Choroid plexus epithelial cell (primary cell): ENCODE measurements at regions not wholly inside any gene's neighbourhood (a gene's known extent, or its start where the extent isn't known, plus 50 kb on each side); places are given as distances from the start of the nearest gene placed in this dataset.

Source experiments
- DNase-seq: peaks from one replicate; pipeline ENCODE4 v3.0.0-alpha.2; 2010; ENCODE audit warnings: low read depth
- H3K4me3 ChIP-seq: 2 replicates; pipeline ENCODE4 v1.5.1; 2011; ENCODE audit warnings: low read depth, mild to moderate bottlenecking, control low read depth, low read length, moderate library complexity
- TF ChIP-seq, protein P1 (sequence below): conservative IDR thresholded peaks from 2 replicates; pipeline ENCODE4 v1.5.1; 2011; ENCODE audit warnings: low read depth, mild to moderate bottlenecking, control low read depth, inconsistent platforms, low read length, moderate library complexity

DNA sequence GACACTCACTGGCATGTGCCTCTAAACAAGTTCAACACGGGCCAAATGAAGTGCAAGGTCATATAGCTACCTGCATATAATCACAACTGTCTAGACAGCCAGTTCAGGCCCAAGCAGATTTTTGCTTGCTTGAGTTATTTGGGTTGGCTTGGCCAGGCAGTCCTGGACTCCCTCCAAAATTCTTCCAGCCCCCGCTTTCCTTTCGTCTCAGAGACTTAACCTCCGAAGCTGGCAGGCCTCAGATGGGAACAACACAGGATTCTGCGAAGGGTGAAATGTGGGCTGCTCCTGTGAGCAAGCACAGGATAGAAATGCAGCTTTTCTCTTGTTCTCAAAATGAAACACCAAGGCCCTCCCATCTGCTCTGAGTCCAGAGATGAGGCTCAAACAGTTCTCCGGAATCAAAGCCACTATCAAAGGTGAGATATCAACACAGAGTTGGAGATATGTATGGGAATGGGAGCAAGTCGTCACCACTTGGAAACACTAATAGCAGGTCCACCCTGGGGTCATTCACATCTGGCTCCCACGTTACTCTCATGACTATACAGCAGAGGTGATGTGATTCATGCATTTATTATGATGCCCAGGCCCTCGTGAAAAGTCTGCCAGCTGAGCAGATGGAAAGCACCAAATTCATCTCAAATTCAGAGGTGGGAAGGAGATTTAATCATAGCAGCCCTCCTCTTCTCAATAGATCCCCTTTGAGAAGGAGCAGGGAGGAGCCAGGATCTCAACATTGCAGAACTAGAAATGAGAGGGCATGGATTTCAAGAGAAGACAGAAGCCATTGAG lies 389.8 kb downstream of the NUAK1 start:
- TF ChIP-seq, protein P1, sequence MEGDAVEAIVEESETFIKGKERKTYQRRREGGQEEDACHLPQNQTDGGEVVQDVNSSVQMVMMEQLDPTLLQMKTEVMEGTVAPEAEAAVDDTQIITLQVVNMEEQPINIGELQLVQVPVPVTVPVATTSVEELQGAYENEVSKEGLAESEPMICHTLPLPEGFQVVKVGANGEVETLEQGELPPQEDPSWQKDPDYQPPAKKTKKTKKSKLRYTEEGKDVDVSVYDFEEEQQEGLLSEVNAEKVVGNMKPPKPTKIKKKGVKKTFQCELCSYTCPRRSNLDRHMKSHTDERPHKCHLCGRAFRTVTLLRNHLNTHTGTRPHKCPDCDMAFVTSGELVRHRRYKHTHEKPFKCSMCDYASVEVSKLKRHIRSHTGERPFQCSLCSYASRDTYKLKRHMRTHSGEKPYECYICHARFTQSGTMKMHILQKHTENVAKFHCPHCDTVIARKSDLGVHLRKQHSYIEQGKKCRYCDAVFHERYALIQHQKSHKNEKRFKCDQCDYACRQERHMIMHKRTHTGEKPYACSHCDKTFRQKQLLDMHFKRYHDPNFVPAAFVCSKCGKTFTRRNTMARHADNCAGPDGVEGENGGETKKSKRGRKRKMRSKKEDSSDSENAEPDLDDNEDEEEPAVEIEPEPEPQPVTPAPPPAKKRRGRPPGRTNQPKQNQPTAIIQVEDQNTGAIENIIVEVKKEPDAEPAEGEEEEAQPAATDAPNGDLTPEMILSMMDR: no peak
- DNase-seq: peak; percentile 81
- no peak overlapping the region for H3K4me3 ChIP-seq

DNA sequence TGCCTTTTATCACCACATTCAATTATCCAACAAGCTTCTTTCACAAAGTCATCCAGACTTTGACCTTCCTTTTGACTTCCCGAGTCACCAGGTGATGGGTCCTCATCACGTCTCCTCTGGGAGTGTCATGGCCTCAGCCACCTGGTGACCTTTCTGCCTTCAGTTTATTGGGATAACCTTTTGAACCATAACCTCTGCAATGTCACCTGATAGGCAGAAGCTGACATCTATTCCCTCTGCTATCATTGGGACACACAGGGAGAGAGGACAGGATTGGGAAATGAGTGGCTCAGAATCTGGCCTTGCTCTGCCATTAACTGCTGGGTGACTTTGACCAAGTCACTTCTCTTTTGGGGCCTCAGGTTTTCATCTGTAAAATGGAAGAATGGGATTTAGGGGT lies 388.7 kb downstream of the NUAK1 start:
- DNase-seq: no peak
- H3K4me3 ChIP-seq: no peak overlapping the region
- TF ChIP-seq, protein P1: no peak

DNA sequence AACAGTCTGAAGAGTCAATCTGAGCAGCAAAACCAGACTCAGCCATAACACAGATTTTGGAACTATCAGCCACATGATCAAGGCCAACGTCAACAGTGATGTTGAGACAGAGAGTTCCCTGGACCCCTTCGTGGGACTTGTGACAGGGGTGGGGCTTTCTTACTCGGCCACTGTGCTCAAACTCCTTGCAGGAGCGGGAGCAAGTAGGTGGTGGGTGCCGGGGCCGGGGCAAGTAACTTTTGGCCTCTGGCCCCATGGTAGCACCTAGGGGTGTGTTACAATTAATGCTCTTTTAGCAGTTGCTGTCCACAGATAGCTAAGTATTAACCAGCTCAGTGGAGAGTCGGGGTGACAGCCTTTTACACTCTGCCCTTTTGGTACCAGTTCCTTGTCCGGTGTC lies 384.4 kb downstream of the NUAK1 start:
- TF ChIP-seq, protein P1: no peak
- H3K4me3 ChIP-seq: no peak overlapping the region
- no peak for DNase-seq

DNA sequence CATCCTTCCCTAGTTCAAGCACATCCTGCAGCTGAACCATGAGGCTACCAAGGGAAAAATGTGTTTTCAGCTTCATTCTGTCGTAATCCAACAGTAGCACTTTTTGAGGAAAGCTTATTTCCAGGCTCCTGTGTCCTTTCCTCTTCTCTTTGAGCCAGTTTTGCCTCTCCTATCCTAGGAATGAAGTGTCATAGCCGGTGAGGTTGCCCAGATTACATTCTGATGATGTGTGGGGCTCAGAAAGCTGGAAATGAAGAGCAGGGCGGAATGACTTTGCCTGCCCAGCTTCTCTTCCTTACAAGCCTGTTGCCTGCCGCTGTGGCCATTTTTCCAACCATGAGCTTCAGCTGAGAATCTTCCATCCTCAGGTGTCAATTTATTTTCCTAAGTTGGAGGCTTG lies 381.8 kb downstream of the NUAK1 start:
- TF ChIP-seq, protein P1: no peak
- H3K4me3 ChIP-seq: no peak overlapping the region
- no peak for DNase-seq

DNA sequence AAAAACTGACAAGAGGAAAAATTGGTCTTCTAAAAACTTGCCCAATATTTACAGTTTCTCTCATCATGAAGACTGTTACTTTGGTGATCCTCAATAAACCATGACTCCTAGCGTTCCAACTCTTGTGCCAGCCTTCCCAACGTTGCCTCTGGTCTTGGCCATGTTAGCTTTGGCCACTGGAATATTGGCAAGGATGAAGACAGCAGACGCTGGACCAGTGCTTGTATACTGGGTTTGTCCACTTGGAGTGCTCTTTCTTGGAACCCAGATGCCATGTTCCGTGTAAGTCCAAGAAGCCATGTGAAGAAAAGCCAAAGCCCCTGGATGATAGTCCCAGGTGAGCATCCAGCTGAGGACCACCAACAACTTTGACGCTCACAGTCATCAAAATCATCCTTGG lies 379.6 kb downstream of the NUAK1 start:
- no peak for DNase-seq
- no peak overlapping the region for H3K4me3 ChIP-seq
- TF ChIP-seq, protein P1: peak; percentile 10

DNA sequence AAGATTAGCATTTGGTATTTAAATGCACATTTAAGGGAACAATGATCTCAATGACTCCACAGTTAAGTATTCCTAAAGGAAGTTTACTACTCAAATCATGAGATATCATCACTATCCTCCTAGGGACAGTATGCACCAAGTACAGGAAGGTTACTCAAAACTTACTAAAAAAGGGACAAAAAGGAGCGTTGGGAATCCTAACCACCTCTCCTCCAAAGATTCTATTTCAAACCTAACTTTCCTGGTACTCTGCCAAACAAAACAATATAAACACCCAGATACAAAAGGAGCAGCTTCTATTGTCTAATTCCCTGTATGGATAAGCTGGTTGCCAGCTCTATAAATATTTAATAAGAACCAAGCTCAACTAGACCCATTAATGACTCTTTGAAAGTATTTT lies 377.7 kb downstream of the NUAK1 start:
- peak; percentile 9 for DNase-seq
- no peak overlapping the region for H3K4me3 ChIP-seq
- TF ChIP-seq, protein P1: no peak
